HG02623 (cell line): ENCODE measurements at regions not wholly inside any gene's neighbourhood (a gene's known extent, or its start where the extent isn't known, plus 50 kb on each side); places are given as distances from the start of the nearest gene placed in this dataset.

ENCODE experiments used
- ATAC-seq: cut with Tn5 transposase; IDR thresholded peaks from one replicate; pipeline ENCODE4 v1.9.1; 2021; ENCODE audit warnings: moderate library complexity; ENCODE audit not compliant: unreplicated experiment

- ATAC-seq: no peak
These were observed 290.1 kb upstream of the PCDH7 start for GRCh38 chr4:30429813-30430761.

GRCh38 chr4:30434656-30435055 lies 285.5 kb upstream of the PCDH7 start:
- ATAC-seq: no peak

- no peak for ATAC-seq
These were observed 283.8 kb upstream of the PCDH7 start for GRCh38 chr4:30436394-30436793.

GRCh38 chr4:30437316-30437715 lies 282.9 kb upstream of the PCDH7 start:
- ATAC-seq: no peak

- no peak for ATAC-seq
These were observed 276.9 kb upstream of the PCDH7 start for GRCh38 chr4:30443289-30443688.

- ATAC-seq: no peak
These were observed 269.7 kb upstream of the PCDH7 start for GRCh38 chr4:30450474-30450873.

- ATAC-seq: no peak
These were observed 265.7 kb upstream of the PCDH7 start for GRCh38 chr4:30454504-30454903.

GRCh38 chr4:30456716-30457115 lies 263.5 kb upstream of the PCDH7 start:
- no peak for ATAC-seq

- ATAC-seq: no peak
These were observed 259.4 kb upstream of the PCDH7 start for GRCh38 chr4:30460818-30461217.

- no peak for ATAC-seq
These were observed 259.0 kb upstream of the PCDH7 start for GRCh38 chr4:30461218-30461617.

- no peak for ATAC-seq
These were observed 257.6 kb upstream of the PCDH7 start for GRCh38 chr4:30462445-30463090.

- no peak for ATAC-seq
These were observed 248.3 kb upstream of the PCDH7 start for GRCh38 chr4:30471861-30472260.

GRCh38 chr4:30473225-30473624 lies 246.9 kb upstream of the PCDH7 start:
- ATAC-seq: no peak

GRCh38 chr4:30495251-30495650 lies 224.9 kb upstream of the PCDH7 start:
- ATAC-seq: no peak

- ATAC-seq: no peak
These were observed 224.4 kb upstream of the PCDH7 start for GRCh38 chr4:30495651-30496310.

- ATAC-seq: no peak
These were observed 208.4 kb upstream of the PCDH7 start for GRCh38 chr4:30511751-30512150.

GRCh38 chr4:30518211-30518610 lies 202.0 kb upstream of the PCDH7 start:
- no peak for ATAC-seq

GRCh38 chr4:30525662-30526315 lies 194.4 kb upstream of the PCDH7 start:
- no peak for ATAC-seq

GRCh38 chr4:30535255-30535654 lies 184.9 kb upstream of the PCDH7 start:
- no peak for ATAC-seq

- no peak for ATAC-seq
These were observed 183.9 kb upstream of the PCDH7 start for GRCh38 chr4:30536231-30536630.

- no peak for ATAC-seq
These were observed 182.7 kb upstream of the PCDH7 start for GRCh38 chr4:30537456-30537855.
